Progenitor cell of endocrine pancreas (in vitro differentiated cells): ENCODE measurements at regions not wholly inside any gene's neighbourhood (a gene's known extent, or its start where the extent isn't known, plus 50 kb on each side); places are given as distances from the start of the nearest gene placed in this dataset.

Experiments
- DNase-seq: peaks from one replicate; pipeline ENCODE4 v3.0.0; 2021; ENCODE audit warnings: low spot score; ENCODE audit not compliant: unreplicated experiment
- H3K27ac Mint-ChIP-seq: 2 replicates; pipeline ENCODE4 v1.8.0; 2021; ENCODE audit warnings: mild to moderate bottlenecking, moderate library complexity, mixed read lengths
- H3K27me3 Mint-ChIP-seq: 2 replicates; pipeline ENCODE4 v1.8.0; 2021; ENCODE audit warnings: mixed read lengths
- H3K36me3 Mint-ChIP-seq: 2 replicates; pipeline ENCODE4 v1.8.0; 2022; ENCODE audit warnings: mixed read lengths; ENCODE audit not compliant: insufficient read depth
- H3K4me1 Mint-ChIP-seq: 2 replicates; pipeline ENCODE4 v1.8.0; 2021; ENCODE audit warnings: low read depth, mixed read lengths
- H3K4me3 Mint-ChIP-seq: 2 replicates; pipeline ENCODE4 v1.8.0; 2021; ENCODE audit warnings: low read depth, mild to moderate bottlenecking, moderate library complexity, mixed read lengths
- H3K9me3 Mint-ChIP-seq: 2 replicates; pipeline ENCODE4 v1.8.0; 2021; ENCODE audit warnings: low read depth, mixed read lengths
- TF ChIP-seq, protein P1 (sequence below): fragments of 200-600 bp; sonication (generic); IDR thresholded peaks from one replicate; pipeline ENCODE4 v1.5.0; 2021; ENCODE audit warnings: antibody characterized with exemption, mild to moderate bottlenecking; ENCODE audit not compliant: unreplicated experiment

DNA sequence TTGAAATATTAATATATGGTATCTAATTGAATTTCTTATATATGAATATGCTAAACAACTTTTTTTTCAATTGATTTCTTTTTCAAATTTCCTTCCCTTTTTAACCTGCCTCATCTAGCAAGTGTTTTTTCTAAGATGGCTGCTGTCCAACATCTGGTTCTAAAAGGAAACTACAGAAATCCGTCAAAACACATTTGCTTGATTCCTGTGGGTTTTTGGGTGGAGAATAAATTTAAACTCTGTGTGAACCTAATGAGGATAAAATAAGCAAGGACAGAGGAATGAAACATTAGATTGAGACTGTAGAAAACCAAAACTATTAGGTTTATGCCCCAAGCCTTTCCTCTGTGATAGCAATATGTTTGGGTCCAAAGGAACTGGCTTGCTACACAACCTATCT is 75.5 kb upstream of the STARD3NL start:
- Mint-ChIP-seq H3K9me3 (peaks cover 6% of the 10 kb centered on the region), H3K27ac (no peak overlapping the region), H3K27me3 (peaks cover 6% of the 10 kb centered on the region), H3K36me3 (no peaks in the 10 kb centered on the region), H3K4me1 (no peaks in the 10 kb centered on the region), H3K4me3 (no peak overlapping the region)
- TF ChIP-seq, protein P1, sequence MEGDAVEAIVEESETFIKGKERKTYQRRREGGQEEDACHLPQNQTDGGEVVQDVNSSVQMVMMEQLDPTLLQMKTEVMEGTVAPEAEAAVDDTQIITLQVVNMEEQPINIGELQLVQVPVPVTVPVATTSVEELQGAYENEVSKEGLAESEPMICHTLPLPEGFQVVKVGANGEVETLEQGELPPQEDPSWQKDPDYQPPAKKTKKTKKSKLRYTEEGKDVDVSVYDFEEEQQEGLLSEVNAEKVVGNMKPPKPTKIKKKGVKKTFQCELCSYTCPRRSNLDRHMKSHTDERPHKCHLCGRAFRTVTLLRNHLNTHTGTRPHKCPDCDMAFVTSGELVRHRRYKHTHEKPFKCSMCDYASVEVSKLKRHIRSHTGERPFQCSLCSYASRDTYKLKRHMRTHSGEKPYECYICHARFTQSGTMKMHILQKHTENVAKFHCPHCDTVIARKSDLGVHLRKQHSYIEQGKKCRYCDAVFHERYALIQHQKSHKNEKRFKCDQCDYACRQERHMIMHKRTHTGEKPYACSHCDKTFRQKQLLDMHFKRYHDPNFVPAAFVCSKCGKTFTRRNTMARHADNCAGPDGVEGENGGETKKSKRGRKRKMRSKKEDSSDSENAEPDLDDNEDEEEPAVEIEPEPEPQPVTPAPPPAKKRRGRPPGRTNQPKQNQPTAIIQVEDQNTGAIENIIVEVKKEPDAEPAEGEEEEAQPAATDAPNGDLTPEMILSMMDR = no peak
- no peak for DNase-seq

DNA sequence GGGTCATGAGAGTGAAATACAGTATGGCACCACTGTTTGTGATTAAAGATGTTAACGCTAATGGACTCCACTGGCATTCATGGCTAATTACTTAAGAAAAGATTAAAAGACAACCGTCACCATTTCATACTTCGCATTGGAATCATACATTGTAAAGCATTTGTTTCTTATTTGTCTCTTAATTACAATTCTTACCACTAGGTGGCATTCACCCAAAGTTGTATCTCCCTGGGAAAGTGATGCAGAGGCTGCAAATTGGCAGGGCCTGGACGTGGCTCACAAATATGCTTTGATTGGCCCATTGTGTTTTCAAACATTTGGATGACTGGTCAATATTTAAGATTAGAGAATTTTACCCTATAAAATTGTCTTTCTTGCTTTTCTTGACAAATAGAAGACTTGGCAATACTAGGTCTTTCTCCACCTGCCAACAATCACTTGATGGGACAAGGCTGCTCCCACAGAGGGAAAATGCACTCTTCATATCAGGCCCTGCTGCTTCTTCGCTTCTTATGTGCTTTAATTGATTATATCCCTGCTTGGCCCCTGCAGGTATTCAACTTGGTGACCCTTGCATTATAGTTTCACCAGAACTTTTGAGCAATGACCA is 72.1 kb upstream of the STARD3NL start:
- no peaks in the 10 kb centered on the region for H3K36me3 Mint-ChIP-seq
- no peak overlapping the region for H3K27ac Mint-ChIP-seq
- no peaks in the 10 kb centered on the region for H3K27me3 Mint-ChIP-seq
- no peaks in the 10 kb centered on the region for H3K4me1 Mint-ChIP-seq
- TF ChIP-seq, protein P1 = peak; percentile 73
- no peaks in the 10 kb centered on the region for H3K9me3 Mint-ChIP-seq
- DNase-seq = no peak
- no peak overlapping the region for H3K4me3 Mint-ChIP-seq

DNA sequence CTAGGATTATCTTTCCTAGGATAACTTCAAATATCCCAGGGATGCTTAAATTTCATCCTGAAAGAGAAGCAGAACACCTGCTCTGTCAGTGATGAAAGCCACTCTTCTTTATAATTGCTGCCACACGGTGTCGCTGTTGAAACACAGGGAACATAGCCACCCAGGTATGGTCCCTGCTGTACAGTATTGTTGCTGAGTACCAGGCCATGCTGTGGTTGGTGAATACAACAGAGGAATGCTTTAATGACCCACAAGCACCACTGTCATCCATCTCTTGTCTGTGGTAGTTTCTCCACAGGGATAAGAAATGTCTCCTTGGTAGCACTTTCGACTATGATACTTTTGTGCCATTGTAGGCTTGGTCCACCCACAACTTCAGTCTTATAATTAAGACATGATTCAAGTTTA is 70.6 kb upstream of the STARD3NL start:
- no peaks in the 10 kb centered on the region for H3K9me3 Mint-ChIP-seq
- H3K4me3 Mint-ChIP-seq = no peak overlapping the region
- H3K4me1 Mint-ChIP-seq = no peaks in the 10 kb centered on the region
- TF ChIP-seq, protein P1 = peak; percentile 85
- no peaks in the 10 kb centered on the region for H3K27me3 Mint-ChIP-seq
- DNase-seq = peak; percentile 68
- H3K27ac Mint-ChIP-seq = no peak overlapping the region
- no peaks in the 10 kb centered on the region for H3K36me3 Mint-ChIP-seq

DNA sequence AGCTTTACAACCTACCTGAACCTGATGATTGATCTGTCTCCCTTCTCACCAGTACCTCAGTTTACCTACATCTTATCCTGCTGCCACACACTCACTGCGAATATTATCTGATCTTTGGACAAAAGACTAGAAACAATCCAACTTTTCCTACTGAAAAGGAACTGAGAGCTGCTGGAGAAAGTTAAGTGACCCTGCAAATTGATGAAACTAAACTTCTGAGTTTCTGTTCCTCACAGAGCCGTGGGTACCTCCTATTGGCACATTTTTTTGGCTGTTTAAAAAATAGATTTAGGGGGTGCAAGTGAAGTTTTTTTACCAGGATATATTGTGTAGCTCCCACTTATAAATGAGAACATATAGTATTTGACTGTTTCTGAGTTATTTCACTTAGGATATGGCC is 66.0 kb upstream of the STARD3NL start:
- Mint-ChIP-seq H3K4me3 (no peak overlapping the region), H3K9me3 (no peaks in the 10 kb centered on the region), H3K27me3 (no peaks in the 10 kb centered on the region), H3K4me1 (no peaks in the 10 kb centered on the region), H3K27ac (no peak overlapping the region), H3K36me3 (no peaks in the 10 kb centered on the region)
- TF ChIP-seq, protein P1 = no peak
- no peak for DNase-seq

DNA sequence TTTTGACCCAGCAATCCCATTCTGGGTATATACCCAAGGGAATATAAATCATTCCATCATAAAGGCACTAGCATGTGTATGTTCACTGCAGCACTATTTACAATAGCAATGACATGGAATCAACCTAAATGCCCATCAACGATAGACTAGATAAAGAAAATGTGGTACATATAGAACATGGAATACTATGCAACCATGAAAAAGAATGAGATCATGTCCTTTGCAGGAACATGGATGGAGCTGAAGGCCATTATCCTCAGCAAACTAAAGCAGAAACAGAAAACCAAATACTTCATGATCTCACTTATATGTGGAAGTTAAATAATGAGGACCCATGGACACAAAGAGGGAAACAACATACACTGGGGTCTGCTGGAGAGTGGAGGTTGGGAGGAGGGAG is 58.0 kb upstream of the STARD3NL start:
- Mint-ChIP-seq H3K4me3 (no peak overlapping the region), H3K36me3 (no peaks in the 10 kb centered on the region), H3K27me3 (no peaks in the 10 kb centered on the region), H3K4me1 (no peaks in the 10 kb centered on the region), H3K27ac (no peak overlapping the region), H3K9me3 (peaks cover 14% of the 10 kb centered on the region)
- DNase-seq = no peak
- TF ChIP-seq, protein P1 = no peak
